Epithelial cell of proximal tubule (primary cell): ENCODE measurements at regions not wholly inside any gene's neighbourhood (a gene's known extent, or its start where the extent isn't known, plus 50 kb on each side); places are given as distances from the start of the nearest gene placed in this dataset.

Experiments used
- DNase-seq: peaks from one replicate; pipeline ENCODE4 v3.0.0-alpha.2; 2011; ENCODE audit warnings: low read depth
- H3K4me3 ChIP-seq: 2 replicates; pipeline ENCODE4 v1.5.1; 2011; ENCODE audit warnings: low read depth, mild to moderate bottlenecking, low read length
- TF ChIP-seq, protein P1 (sequence below): conservative IDR thresholded peaks from 2 replicates; pipeline ENCODE4 v1.5.1; 2012; ENCODE audit warnings: low read depth, mild to moderate bottlenecking, low read length

DNA sequence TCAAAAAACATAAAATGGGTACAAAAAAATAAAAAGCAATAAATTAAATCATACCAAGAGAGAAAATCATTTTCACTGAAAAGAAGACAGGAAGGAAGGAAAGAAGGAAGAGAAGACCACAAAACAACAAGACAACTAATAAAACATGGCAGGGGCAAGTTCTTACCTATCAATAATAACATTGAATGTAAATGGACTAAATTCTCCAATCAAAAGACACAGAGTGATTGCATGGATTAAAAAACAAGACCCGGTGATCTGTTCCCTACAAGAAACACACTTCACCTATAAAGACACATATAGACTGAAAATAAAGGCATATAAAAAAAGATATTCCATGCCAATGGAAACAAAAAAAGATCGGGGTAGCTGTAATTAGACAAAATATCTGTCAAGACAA is 82.6 kb upstream of the CERS6 start:
- no peak overlapping the region for H3K4me3 ChIP-seq
- DNase-seq: no peak
- TF ChIP-seq, protein P1, sequence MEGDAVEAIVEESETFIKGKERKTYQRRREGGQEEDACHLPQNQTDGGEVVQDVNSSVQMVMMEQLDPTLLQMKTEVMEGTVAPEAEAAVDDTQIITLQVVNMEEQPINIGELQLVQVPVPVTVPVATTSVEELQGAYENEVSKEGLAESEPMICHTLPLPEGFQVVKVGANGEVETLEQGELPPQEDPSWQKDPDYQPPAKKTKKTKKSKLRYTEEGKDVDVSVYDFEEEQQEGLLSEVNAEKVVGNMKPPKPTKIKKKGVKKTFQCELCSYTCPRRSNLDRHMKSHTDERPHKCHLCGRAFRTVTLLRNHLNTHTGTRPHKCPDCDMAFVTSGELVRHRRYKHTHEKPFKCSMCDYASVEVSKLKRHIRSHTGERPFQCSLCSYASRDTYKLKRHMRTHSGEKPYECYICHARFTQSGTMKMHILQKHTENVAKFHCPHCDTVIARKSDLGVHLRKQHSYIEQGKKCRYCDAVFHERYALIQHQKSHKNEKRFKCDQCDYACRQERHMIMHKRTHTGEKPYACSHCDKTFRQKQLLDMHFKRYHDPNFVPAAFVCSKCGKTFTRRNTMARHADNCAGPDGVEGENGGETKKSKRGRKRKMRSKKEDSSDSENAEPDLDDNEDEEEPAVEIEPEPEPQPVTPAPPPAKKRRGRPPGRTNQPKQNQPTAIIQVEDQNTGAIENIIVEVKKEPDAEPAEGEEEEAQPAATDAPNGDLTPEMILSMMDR: no peak

DNA sequence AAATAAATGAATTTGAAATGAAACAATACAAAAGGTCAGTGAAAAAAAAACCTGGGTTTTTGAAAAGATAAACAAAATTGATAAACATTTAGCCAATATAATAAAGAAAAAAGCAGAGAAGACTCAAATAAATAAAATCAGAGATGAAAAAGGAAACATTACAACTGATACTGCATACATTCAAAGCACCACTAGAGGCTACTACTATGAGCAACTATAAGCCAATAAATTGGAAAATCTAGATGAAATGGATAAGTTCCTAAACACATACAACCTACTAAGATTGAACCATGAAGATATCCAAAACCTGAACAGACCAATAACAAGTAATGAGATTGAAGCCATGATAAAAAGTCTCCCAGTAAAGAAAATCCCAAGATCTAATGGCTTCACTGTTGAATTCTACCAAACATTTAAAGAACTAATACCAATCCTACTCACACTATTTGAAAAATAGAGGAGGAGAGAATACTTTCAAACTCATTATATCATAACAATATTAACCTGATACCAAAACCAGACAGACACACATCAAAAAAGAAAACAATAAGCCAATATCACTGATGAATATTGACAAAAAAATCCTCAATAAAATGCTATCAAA is 80.8 kb upstream of the CERS6 start:
- no peak for DNase-seq
- TF ChIP-seq, protein P1: no peak
- no peak overlapping the region for H3K4me3 ChIP-seq

DNA sequence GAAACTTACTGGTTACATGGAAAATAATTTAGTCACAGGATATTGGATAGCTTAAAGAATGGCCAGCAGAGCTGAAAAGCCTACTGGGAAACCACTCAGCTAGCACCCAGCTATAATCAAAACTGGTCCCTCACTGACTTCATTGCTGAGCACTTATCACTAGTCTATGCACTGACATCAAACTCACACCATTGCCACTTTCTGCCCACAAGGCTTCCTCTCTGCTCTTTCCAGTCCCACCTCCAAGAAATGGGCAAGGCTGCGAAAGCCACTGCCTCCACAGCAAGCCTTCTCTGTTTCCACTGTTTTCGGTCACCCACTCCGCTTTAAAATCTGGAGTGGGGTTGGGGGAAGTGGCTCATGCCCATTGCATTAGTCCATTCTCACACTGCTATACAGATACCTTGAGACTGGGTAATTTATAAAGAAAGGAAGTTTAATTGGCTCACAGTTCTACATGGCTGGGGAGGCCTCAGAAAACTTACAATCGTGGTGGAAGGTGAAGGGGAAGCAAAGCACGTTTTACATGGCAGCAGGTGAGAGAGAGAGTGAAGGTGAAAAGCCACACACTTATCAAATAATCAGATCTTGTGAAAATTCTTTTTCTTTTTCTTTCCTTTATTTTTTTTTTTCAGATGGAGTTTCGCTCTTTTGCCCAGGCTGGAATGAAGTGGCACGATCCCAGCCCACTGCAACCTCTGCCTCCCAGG is 77.0 kb upstream of the CERS6 start:
- TF ChIP-seq, protein P1: no peak
- DNase-seq: no peak
- H3K4me3 ChIP-seq: no peak overlapping the region

DNA sequence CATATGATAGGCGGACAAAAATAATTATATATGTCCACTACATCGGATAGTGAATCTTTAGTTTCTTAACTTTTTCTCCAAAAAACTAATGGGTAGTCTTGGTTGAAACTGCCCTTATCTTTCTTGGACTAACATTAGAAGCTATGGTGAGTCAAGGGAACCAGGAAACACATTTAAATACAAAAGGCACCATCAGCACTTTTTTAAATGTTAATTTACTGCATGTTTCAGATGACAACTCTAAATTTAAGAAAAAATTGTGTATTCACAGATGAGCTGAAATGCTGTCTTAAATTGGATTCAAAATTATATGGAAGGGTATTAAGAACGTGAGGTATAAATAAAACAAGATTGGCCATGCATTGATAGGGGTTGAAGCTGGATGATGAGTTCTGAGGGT is 75.6 kb upstream of the CERS6 start:
- TF ChIP-seq, protein P1: no peak
- DNase-seq: no peak
- H3K4me3 ChIP-seq: no peak overlapping the region

GRCh38 chr2:168392024-168392423 is 64.0 kb upstream of the CERS6 start:
- DNase-seq: no peak
- no peak overlapping the region for H3K4me3 ChIP-seq
- TF ChIP-seq, protein P1: no peak

GRCh38 chr2:168392797-168393196 is 63.3 kb upstream of the CERS6 start:
- H3K4me3 ChIP-seq: no peak overlapping the region
- no peak for DNase-seq
- TF ChIP-seq, protein P1: no peak

DNA sequence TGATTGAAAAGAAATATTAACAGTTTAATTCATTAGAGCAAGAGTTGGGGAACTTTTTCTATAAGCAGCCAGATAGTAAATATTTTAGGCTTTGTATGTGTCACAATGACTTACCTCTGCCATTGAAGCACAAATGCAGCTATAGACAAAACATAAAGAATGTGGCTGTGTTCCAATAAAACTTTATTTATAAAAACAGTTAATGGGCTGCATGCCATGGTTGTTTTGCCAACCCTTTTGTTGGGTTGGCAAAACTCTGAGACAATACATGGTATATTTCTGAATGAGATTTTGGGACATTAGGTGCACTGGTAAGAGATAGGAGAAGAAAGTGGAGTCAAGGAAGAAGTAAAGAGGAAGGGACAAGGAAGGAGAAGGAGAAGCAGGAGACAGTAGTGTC is 61.8 kb upstream of the CERS6 start:
- TF ChIP-seq, protein P1: no peak
- no peak overlapping the region for H3K4me3 ChIP-seq
- DNase-seq: no peak
